ENCODE measurements at regions not wholly inside any gene's neighbourhood (a gene's known extent, or its start where the extent isn't known, plus 50 kb on each side); places are given as distances from the start of the nearest gene placed in this dataset.

GRCh38 chr2:67671464-67672450, 274.6 kb downstream of the ETAA1 start:
- Histone ChIP-seq H3K4me1 (ENCODE audit: control insufficient read depth, insufficient read depth, low read length) (peaks cover 4% of the 10 kb centered on the region), H3K4me3 (ENCODE audit: low read length in 2 of 2) (no peak overlapping the region), H3K27ac (ENCODE audit: low read length) (no peak overlapping the region), H3K9me3 (ENCODE audit: control insufficient read depth in 2 of 2, low read length in 2 of 2) (no peaks in the 10 kb centered on the region), H3K36me3 (ENCODE audit: control insufficient read depth in 2 of 2, insufficient read depth in 2 of 2, low read length in 2 of 2) (no peaks in the 10 kb centered on the region), H3K9ac (ENCODE audit: low read length in 2 of 2) (no peak overlapping the region), H3K27me3 (ENCODE audit: control insufficient read depth in 1 of 2, insufficient read depth in 2 of 2, low read length in 2 of 2) (no peaks in the 10 kb centered on the region)

GRCh38 chr2:67674668-67675067, 277.5 kb downstream of the ETAA1 start:
- no peaks in the 10 kb centered on the region for H3K4me1 ChIP-seq (ENCODE audit: control insufficient read depth, insufficient read depth, low read length)
- no peak overlapping the region for H3K27ac ChIP-seq (ENCODE audit: low read length)

GRCh38 chr2:67684991-67685390, 287.9 kb downstream of the ETAA1 start:
- Histone ChIP-seq H3K4me3 (ENCODE audit: low read length in 2 of 2) (no peak overlapping the region), H3K27ac (ENCODE audit: low read length) (no peak overlapping the region), H3K9me3 (ENCODE audit: control insufficient read depth in 2 of 2, low read length in 2 of 2) (no peaks in the 10 kb centered on the region), H3K4me1 (ENCODE audit: control insufficient read depth, insufficient read depth, low read length) (no peaks in the 10 kb centered on the region), H3K36me3 (ENCODE audit: control insufficient read depth in 2 of 2, insufficient read depth in 2 of 2, low read length in 2 of 2) (no peaks in the 10 kb centered on the region), H3K9ac (ENCODE audit: low read length in 2 of 2) (no peak overlapping the region), H3K27me3 (ENCODE audit: control insufficient read depth in 1 of 2, insufficient read depth in 2 of 2, low read length in 2 of 2) (no peaks in the 10 kb centered on the region)

More at GRCh38 chr2:67674668-67675067, 277.5 kb downstream of the ETAA1 start:
- Histone ChIP-seq H3K9me3 (ENCODE audit: control insufficient read depth in 2 of 2, low read length in 2 of 2) (no peaks in the 10 kb centered on the region), H3K27me3 (ENCODE audit: control insufficient read depth in 1 of 2, insufficient read depth in 2 of 2, low read length in 2 of 2) (no peaks in the 10 kb centered on the region), H3K36me3 (ENCODE audit: control insufficient read depth in 2 of 2, insufficient read depth in 2 of 2, low read length in 2 of 2) (no peaks in the 10 kb centered on the region), H3K4me3 (ENCODE audit: low read length in 2 of 2) (no peak overlapping the region), H3K9ac (ENCODE audit: low read length in 2 of 2) (no peak overlapping the region)

GRCh38 chr2:67686254-67686653, 289.1 kb downstream of the ETAA1 start:
- Histone ChIP-seq H3K9me3 (ENCODE audit: control insufficient read depth in 2 of 2, low read length in 2 of 2) (no peaks in the 10 kb centered on the region), H3K36me3 (ENCODE audit: control insufficient read depth in 2 of 2, insufficient read depth in 2 of 2, low read length in 2 of 2) (no peaks in the 10 kb centered on the region), H3K4me3 (ENCODE audit: low read length in 2 of 2) (no peak overlapping the region), H3K27ac (ENCODE audit: low read length) (no peak overlapping the region), H3K4me1 (ENCODE audit: control insufficient read depth, insufficient read depth, low read length) (no peaks in the 10 kb centered on the region), H3K9ac (ENCODE audit: low read length in 2 of 2) (no peak overlapping the region), H3K27me3 (ENCODE audit: control insufficient read depth in 1 of 2, insufficient read depth in 2 of 2, low read length in 2 of 2) (no peaks in the 10 kb centered on the region)

- H3K4me3 ChIP-seq (ENCODE audit: low read length in 2 of 2): no peak overlapping the region
- no peaks in the 10 kb centered on the region for H3K36me3 ChIP-seq (ENCODE audit: control insufficient read depth in 2 of 2, insufficient read depth in 2 of 2, low read length in 2 of 2)
- no peak overlapping the region for H3K27ac ChIP-seq (ENCODE audit: low read length)
- H3K4me1 ChIP-seq (ENCODE audit: control insufficient read depth, insufficient read depth, low read length): no peaks in the 10 kb centered on the region
- H3K9me3 ChIP-seq (ENCODE audit: control insufficient read depth in 2 of 2, low read length in 2 of 2): no peaks in the 10 kb centered on the region
- no peaks in the 10 kb centered on the region for H3K27me3 ChIP-seq (ENCODE audit: control insufficient read depth in 1 of 2, insufficient read depth in 2 of 2, low read length in 2 of 2)
- H3K9ac ChIP-seq (ENCODE audit: low read length in 2 of 2): no peak overlapping the region
Measured at GRCh38 chr2:67689186-67689585, 292.1 kb downstream of the ETAA1 start.

- H3K4me3 ChIP-seq (ENCODE audit: low read length in 2 of 2): no peak overlapping the region
- no peaks in the 10 kb centered on the region for H3K27me3 ChIP-seq (ENCODE audit: control insufficient read depth in 1 of 2, insufficient read depth in 2 of 2, low read length in 2 of 2)
- no peak overlapping the region for H3K9ac ChIP-seq (ENCODE audit: low read length in 2 of 2)
- H3K4me1 ChIP-seq (ENCODE audit: control insufficient read depth, insufficient read depth, low read length): no peaks in the 10 kb centered on the region
- no peaks in the 10 kb centered on the region for H3K9me3 ChIP-seq (ENCODE audit: control insufficient read depth in 2 of 2, low read length in 2 of 2)
- no peak overlapping the region for H3K27ac ChIP-seq (ENCODE audit: low read length)
- H3K36me3 ChIP-seq (ENCODE audit: control insufficient read depth in 2 of 2, insufficient read depth in 2 of 2, low read length in 2 of 2): no peaks in the 10 kb centered on the region
Measured at GRCh38 chr2:67689651-67690050, 292.5 kb downstream of the ETAA1 start.

- Histone ChIP-seq H3K4me3 (ENCODE audit: low read length in 2 of 2) (no peak overlapping the region), H3K27me3 (ENCODE audit: control insufficient read depth in 1 of 2, insufficient read depth in 2 of 2, low read length in 2 of 2) (no peaks in the 10 kb centered on the region), H3K4me1 (ENCODE audit: control insufficient read depth, insufficient read depth, low read length) (no peaks in the 10 kb centered on the region), H3K9ac (ENCODE audit: low read length in 2 of 2) (no peak overlapping the region), H3K36me3 (ENCODE audit: control insufficient read depth in 2 of 2, insufficient read depth in 2 of 2, low read length in 2 of 2) (no peaks in the 10 kb centered on the region), H3K9me3 (ENCODE audit: control insufficient read depth in 2 of 2, low read length in 2 of 2) (no peaks in the 10 kb centered on the region), H3K27ac (ENCODE audit: low read length) (no peak overlapping the region)
Measured at GRCh38 chr2:67694445-67694844, 297.3 kb downstream of the ETAA1 start.

- H3K27me3 ChIP-seq (ENCODE audit: control insufficient read depth in 1 of 2, insufficient read depth in 2 of 2, low read length in 2 of 2): no peaks in the 10 kb centered on the region
- H3K4me3 ChIP-seq (ENCODE audit: low read length in 2 of 2): no peak overlapping the region
- H3K4me1 ChIP-seq (ENCODE audit: control insufficient read depth, insufficient read depth, low read length): no peaks in the 10 kb centered on the region
- no peak overlapping the region for H3K27ac ChIP-seq (ENCODE audit: low read length)
- H3K9me3 ChIP-seq (ENCODE audit: control insufficient read depth in 2 of 2, low read length in 2 of 2): no peaks in the 10 kb centered on the region
- H3K9ac ChIP-seq (ENCODE audit: low read length in 2 of 2): no peak overlapping the region
- no peaks in the 10 kb centered on the region for H3K36me3 ChIP-seq (ENCODE audit: control insufficient read depth in 2 of 2, insufficient read depth in 2 of 2, low read length in 2 of 2)
Measured at GRCh38 chr2:67701011-67701410, 303.9 kb downstream of the ETAA1 start.

- H3K9me3 ChIP-seq (ENCODE audit: control insufficient read depth in 2 of 2, low read length in 2 of 2): no peaks in the 10 kb centered on the region
- H3K4me3 ChIP-seq (ENCODE audit: low read length in 2 of 2): no peak overlapping the region
- H3K27ac ChIP-seq (ENCODE audit: low read length): no peak overlapping the region
- H3K36me3 ChIP-seq (ENCODE audit: control insufficient read depth in 2 of 2, insufficient read depth in 2 of 2, low read length in 2 of 2): no peaks in the 10 kb centered on the region
- no peaks in the 10 kb centered on the region for H3K27me3 ChIP-seq (ENCODE audit: control insufficient read depth in 1 of 2, insufficient read depth in 2 of 2, low read length in 2 of 2)
- no peak overlapping the region for H3K9ac ChIP-seq (ENCODE audit: low read length in 2 of 2)
- H3K4me1 ChIP-seq (ENCODE audit: control insufficient read depth, insufficient read depth, low read length): no peaks in the 10 kb centered on the region
Measured at GRCh38 chr2:67702284-67702683, 305.2 kb downstream of the ETAA1 start.

- no peaks in the 10 kb centered on the region for H3K27me3 ChIP-seq (ENCODE audit: control insufficient read depth in 1 of 2, insufficient read depth in 2 of 2, low read length in 2 of 2)
- no peaks in the 10 kb centered on the region for H3K9me3 ChIP-seq (ENCODE audit: control insufficient read depth in 2 of 2, low read length in 2 of 2)
- H3K4me1 ChIP-seq (ENCODE audit: control insufficient read depth, insufficient read depth, low read length): no peaks in the 10 kb centered on the region
- no peaks in the 10 kb centered on the region for H3K36me3 ChIP-seq (ENCODE audit: control insufficient read depth in 2 of 2, insufficient read depth in 2 of 2, low read length in 2 of 2)
- H3K9ac ChIP-seq (ENCODE audit: low read length in 2 of 2): no peak overlapping the region
- no peak overlapping the region for H3K4me3 ChIP-seq (ENCODE audit: low read length in 2 of 2)
- H3K27ac ChIP-seq (ENCODE audit: low read length): no peak overlapping the region
Measured at GRCh38 chr2:67702937-67703336, 305.8 kb downstream of the ETAA1 start.

GRCh38 chr2:67706082-67706481, 308.9 kb downstream of the ETAA1 start:
- no peaks in the 10 kb centered on the region for H3K4me1 ChIP-seq (ENCODE audit: control insufficient read depth, insufficient read depth, low read length)
- no peak overlapping the region for H3K27ac ChIP-seq (ENCODE audit: low read length)
- no peaks in the 10 kb centered on the region for H3K27me3 ChIP-seq (ENCODE audit: control insufficient read depth in 1 of 2, insufficient read depth in 2 of 2, low read length in 2 of 2)
- no peak overlapping the region for H3K4me3 ChIP-seq (ENCODE audit: low read length in 2 of 2)
- H3K9me3 ChIP-seq (ENCODE audit: control insufficient read depth in 2 of 2, low read length in 2 of 2): no peaks in the 10 kb centered on the region
- H3K36me3 ChIP-seq (ENCODE audit: control insufficient read depth in 2 of 2, insufficient read depth in 2 of 2, low read length in 2 of 2): no peaks in the 10 kb centered on the region
- no peak overlapping the region for H3K9ac ChIP-seq (ENCODE audit: low read length in 2 of 2)
